GM12874 (cell line): ENCODE measurements at regions not wholly inside any gene's neighbourhood (a gene's known extent, or its start where the extent isn't known, plus 50 kb on each side); places are given as distances from the start of the nearest gene placed in this dataset.

Experiments
- CTCF ChIP-seq: IDR thresholded peaks from 2 replicates; pipeline ENCODE4 v1.5.1; 2011; ENCODE audit warnings: low read depth, mild to moderate bottlenecking, control low read depth, low read length, moderate library complexity; ENCODE audit not compliant: insufficient read depth

- no peak for TF ChIP-seq CTCF
These were observed 95.0 kb downstream of the FAM53A start for GRCh38 chr4:1589098-1589497.

- no peak for TF ChIP-seq CTCF
These were observed 95.8 kb downstream of the FAM53A start for GRCh38 chr4:1588306-1588705.

- no peak for TF ChIP-seq CTCF
These were observed 99.6 kb downstream of the FAM53A start for GRCh38 chr4:1584498-1584897.

GRCh38 chr4:1583859-1584258 lies 100.3 kb downstream of the FAM53A start:
- no peak for TF ChIP-seq CTCF

- no peak for TF ChIP-seq CTCF
These were observed 100.9 kb downstream of the FAM53A start for GRCh38 chr4:1583051-1583785.

- TF ChIP-seq CTCF = no peak
These were observed 101.9 kb downstream of the FAM53A start for GRCh38 chr4:1582227-1582626.

GRCh38 chr4:1579901-1580691 lies 104.0 kb downstream of the FAM53A start:
- TF ChIP-seq CTCF = no peak
